ENCODE measurements at regions not wholly inside any gene's neighbourhood (a gene's known extent, or its start where the extent isn't known, plus 50 kb on each side); places are given as distances from the start of the nearest gene placed in this dataset.
"Not testable (repeated sequence)": the region's sequence is repeated elsewhere in the genome, so short reads cannot be mapped to it uniquely, and the experiment has no call there.

DNA sequence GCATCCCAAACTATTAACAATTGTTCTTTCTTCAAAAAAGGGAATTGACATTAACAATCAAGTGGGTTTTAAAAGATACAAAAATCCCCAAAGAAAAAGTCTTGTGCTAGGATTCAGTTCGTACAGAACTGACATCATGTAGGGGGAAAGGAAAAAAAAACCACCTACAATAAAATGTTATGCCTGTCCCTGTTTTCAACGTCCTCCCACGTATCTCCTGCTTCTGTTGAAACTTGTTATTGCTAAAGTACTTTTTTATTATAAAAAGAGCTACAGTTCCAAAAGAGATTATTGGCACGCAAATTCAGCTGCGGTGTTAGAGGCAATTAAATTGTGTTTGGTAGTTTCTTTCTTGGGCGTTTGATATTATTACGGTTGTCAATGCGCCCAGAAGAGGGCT lies 102.8 kb upstream of the PHACTR1 start:
- no peak for DNase-seq (ENCODE audit: low read depth in 2 of 2)

DNA sequence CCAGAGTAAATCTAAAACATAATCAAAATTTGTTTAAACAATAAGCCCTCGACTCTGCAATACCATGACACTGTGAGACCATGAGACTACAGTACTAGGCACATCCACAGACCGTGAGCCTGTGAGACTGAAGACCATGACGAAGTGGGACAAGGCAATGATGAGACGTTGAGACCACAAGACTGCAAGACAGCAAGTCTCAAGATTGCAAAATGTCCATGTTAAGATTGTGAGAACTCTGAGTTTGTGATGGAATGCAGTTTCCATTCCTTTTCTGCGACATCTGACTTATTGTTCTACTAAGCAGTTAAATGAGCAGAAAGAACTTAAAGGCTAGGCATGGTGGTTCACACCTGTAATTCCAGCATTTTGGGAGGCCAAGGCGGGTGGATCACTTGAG lies 102.1 kb upstream of the PHACTR1 start:
- no peak for DNase-seq (ENCODE audit: low read depth in 2 of 2)

DNA sequence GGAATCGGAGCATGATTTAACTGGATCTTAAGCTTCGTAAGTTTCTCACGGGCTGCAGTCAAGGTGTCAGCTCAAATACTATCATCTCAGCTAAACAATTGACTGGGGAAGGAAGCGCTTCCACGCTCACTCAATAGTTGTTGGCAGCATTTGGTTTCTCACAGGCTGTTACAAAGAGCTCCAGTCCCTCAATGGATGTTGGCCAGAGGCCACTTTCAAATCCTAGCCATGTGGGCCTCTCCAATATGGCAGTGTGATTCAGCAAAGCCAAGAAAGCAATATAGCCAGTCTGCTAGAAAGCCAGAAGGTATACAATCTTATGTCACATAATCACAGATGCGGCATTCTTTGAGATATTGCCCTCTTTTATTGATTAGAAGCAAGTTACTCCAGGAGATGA lies 98.3 kb upstream of the PHACTR1 start:
- no peak for DNase-seq (ENCODE audit: low read depth in 2 of 2)

DNA sequence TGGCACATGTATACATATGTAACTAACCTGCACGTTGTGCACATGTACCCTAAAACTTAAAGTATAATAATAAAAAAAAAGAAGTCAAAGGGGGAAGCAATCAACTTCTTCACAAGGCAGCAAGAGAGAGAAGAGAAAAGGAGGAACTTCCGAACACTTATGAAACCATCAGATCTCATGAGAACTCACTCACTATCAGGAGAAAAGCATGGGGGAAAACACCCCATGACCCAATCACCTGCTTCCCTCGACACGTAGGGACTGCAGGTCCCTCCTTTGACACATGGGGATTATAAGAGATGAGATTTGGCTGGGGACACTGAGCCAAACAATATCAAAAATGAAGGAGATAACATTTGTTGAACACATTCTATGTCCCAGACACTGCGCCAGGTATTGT lies 94.8 kb upstream of the PHACTR1 start:
- no peak for DNase-seq (ENCODE audit: low read depth in 2 of 2)

DNA sequence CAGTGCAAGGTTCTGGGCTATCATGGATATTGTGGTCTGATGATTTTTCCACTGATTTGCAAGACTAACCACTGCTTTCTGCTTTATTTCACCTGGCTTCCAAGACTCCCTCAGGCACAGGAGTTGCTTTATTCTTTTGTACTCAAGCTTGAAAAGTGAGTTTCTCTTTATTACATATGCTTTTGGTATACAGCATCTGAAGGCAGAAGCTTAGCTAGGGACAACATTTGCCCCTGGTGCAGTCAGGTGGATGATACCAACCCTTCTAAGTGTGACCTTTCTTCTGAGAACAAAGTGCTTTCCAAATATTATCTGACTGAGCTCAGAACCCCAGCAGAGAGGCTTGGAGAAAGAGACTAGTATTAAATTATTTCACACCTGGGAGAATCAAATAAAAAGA lies 94.0 kb upstream of the PHACTR1 start:
- DNase-seq (ENCODE audit: low read depth in 2 of 2) = no peak

DNA sequence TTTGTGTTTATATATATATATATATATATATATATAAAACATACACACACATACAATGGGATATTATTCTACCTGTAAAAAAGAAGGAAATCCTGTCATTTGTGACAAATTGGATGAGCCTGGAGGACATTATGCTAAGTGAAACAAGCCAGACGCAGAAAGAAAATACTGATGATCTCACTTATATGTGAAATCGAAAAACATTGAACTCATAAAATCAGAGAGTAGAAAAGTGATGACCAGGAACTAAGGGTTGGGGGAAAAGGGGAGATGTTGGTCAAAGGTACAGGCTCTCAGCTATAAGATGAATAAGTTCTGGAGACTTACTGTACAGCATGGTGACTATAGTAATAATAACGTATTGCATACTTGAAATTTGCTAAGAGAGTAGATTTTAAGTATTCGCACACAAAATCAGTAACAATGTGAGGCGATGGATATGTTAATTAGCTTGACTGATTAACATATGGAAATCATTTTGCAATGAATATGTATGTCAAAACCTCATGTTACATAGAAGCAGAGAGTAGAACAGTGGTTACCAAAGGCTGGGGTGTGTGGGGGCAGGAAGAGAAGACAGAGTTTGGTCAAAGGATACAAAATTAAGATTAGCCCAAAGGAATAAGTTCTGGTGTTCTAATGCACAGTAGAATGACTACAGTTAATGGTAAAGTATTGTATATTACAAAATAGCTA lies 92.3 kb upstream of the PHACTR1 start:
- no peak for DNase-seq (ENCODE audit: low read depth in 2 of 2)

DNA sequence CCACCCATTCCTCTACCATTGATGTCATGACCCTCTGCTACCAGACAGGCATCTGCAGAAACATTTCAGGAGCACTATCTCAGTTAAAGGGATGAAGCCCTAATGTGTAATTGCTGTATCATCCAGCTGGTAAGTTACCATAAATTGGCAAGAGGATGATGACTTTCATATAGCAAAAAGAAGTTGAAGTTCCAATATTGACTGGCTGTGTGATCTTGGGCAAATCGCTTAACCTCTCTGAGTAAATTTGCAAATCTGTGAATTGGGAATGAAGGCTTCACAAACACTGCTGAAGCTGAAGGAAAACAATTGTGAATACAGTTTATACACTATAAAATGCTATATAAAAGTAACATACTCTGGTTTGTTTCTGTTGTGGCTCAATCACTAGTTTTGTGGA lies 89.5 kb upstream of the PHACTR1 start:
- no peak for DNase-seq (ENCODE audit: low read depth in 2 of 2)

DNA sequence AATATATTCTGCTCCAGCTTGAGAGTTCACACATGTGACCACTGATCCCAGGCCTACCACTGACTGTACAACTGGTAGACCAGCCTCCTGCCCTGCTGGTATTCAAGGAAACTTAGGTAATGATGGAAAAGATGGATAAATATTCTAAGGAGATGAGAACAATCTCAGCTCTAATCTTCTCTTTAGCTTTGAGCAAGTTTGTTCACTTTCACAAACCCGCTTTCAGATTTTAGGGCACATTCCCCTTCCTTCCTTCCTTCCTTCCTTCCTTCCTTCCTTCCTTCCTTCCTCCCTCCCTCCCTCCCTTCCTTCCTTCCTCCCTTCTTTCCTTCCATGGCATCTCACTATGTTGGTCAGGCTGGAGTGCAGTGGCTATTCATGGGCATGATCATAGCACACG lies 88.2 kb upstream of the PHACTR1 start:
- DNase-seq (ENCODE audit: low read depth in 2 of 2) = no peak

DNA sequence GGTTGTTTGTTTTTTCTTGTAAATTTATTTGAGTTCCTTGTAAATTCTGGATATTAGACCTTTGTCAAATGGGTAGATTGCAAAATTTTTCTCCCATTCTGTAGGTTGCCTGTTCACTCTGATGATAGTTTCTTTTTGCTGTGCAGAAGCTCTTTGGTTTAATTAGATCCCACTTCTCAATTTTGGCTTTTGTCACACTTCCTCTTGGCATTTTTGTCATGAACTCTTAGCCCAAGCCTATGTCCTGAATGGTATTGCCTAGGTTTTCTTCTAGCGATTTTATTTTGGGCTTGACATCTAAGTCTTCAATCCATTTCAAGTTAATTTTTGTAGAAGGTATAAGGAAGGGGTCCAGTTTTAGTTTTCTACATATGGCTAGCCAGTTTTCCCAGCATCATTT lies 82.8 kb upstream of the PHACTR1 start:
- DNase-seq (ENCODE audit: low read depth in 2 of 2) = not testable (repeated sequence)

DNA sequence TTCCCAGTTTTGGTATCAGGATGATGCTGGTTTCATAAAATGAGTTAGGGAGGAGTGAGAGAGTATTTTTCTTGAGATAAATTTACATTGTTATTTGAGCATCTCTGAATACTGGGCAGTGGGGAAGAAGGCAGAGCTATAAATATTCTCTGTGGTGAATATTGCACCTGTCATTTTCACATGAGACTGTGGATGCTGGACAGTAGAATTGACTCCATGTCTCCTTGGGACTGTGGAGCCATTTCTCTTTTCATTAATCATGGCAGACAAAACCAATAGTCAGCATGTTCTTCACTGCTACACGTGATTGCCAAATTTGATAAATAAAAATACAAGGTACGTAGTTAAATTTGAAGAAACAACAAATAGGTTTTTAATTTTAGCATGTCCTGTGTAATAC lies 81.2 kb upstream of the PHACTR1 start:
- DNase-seq (ENCODE audit: low read depth in 2 of 2) = no peak

DNA sequence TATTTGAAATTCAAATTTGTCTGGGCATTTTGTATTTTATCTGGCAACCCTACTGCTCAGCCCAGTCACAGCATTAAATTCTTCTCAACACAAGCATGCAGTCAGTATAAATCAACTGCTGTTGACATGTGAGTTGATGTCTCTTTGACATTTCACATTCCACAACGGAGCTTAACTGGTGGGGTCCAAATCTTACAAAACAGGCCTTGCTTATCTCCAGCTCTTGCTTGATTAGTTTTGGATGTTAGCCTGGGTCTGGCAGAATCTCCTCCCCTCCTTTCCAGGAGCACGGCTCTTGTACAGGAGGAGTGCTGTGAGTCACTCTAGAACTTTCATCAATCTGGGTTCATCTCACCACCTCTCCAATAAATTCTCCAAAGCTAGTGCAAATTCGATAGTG lies 80.8 kb upstream of the PHACTR1 start:
- peak; percentile 60 to 62 for DNase-seq (ENCODE audit: low read depth in 2 of 2)

DNA sequence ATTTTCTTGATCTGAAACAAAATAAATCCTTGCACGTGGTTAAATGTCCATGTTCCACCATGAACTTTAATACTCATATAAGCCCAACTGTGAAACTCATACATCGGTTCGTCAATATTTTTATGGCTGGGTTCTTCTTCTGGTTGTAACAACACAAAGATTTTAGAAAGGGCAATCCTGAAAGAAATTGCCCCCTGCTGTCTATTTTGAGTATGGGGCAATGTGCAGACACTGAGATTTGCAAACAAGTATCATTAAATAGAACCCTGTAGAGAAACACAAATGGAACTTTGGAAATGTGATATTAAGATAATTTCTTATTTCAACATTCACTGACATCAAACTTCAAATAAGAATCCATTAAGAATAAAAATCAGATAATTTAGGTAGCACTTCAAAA lies 80.2 kb upstream of the PHACTR1 start:
- no peak for DNase-seq (ENCODE audit: low read depth in 2 of 2)

DNA sequence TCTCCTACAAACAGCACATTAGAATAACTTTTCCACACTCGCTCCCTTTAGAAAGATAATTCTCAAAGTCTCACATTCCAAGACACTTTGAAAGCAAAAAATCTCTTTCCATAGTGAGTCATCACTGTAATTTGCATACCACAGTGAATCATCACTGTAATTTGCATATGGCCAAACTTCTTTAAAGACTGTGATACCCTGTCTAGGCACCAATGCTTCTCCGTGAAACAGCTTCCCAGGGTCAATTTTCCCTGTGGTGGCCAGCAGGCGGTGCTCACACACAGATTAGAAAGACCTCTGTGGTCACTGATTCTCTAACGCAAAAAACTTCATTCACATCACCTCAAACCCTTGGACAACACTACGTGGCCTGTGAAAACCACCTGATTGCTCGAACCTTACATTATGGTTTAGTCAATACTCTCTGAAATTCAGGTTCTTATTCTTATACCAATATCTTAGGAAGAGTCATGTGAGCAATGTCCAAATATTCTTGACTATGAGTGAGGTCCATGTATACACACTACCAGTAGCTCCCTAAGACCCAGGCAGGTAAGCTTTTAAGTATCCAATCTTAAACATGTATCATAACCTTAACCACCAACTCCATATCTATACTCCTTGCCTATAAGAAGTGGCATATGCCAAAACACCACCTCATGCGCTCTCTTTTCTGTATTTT lies 78.5 kb upstream of the PHACTR1 start:
- DNase-seq (ENCODE audit: low read depth in 2 of 2) = peak; percentile 72

DNA sequence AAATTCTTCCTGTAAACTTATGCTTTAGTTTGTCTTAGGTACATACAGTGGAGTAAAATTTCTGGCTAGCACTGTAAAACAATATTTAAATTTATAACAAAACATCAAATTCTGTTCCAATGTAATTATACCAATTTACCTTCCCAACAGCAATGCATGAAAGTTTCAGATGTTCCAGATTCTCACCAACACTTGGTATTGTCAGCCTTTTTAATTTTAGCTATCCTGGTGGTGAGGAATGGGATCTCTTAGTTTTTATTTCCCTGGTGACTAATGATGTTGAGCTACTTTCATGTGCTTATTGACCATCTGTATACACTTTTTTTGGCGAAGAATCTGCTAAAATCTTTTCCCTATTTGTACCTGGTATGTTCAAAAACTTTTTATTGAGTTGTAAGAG lies 76.1 kb upstream of the PHACTR1 start:
- DNase-seq (ENCODE audit: low read depth in 2 of 2) = no peak

DNA sequence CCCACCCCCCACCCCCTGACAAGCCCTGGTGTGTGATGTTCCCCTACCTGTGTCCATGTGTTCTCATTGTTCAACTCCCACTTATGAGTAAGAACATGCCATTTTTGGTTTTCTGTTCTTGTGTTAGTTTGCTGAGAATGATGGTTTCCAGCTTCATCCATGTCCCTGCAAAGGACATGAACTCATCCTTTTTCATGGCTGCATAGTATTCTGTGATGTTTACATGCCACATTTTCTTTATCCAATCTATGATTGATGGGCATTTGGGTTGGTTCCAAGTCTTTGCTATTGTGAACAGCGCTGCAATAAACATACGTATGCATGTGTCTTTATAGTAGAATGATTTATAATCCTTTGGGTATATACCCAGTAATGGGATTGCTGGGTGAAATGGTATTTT lies 74.8 kb upstream of the PHACTR1 start:
- not testable (repeated sequence) for DNase-seq (ENCODE audit: low read depth in 2 of 2)

DNA sequence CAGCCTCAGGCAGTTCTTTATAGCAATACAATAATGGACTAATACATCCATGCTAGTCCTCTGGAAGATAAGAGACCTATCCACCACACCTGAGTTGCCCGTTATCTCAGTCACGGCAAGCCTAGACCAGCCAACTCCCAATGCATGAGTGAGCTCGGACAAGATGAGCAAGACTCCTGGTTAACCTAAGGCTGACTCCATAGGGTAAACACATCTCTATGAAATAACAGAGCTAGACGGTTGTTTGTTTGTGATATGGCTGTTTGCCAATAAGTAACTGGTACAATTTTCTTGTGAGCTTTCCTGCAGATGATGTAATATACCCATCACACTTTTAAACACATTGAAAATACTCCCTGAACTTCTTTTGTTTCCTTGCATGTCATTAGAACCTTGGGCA lies 70.6 kb upstream of the PHACTR1 start:
- DNase-seq (ENCODE audit: low read depth in 2 of 2) = no peak

DNA sequence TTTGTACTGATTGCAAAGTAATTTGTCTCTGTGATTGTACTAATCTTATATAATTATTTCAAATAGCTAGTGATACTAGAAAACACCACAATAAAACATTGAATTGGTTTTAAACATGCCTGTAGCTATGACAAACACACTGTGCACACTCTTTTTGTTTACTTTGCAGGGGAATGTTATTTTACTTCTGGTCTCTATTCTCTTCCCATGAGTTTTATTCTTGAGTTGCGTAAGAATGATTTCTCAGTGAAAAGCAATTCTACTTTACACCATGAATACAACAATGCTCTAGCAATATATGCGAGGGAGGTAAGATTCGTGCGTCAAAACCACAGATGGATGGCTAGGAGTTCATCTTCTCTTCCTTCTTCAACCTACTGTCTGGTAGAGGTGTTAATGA lies 68.4 kb upstream of the PHACTR1 start:
- DNase-seq (ENCODE audit: low read depth in 2 of 2) = no peak

DNA sequence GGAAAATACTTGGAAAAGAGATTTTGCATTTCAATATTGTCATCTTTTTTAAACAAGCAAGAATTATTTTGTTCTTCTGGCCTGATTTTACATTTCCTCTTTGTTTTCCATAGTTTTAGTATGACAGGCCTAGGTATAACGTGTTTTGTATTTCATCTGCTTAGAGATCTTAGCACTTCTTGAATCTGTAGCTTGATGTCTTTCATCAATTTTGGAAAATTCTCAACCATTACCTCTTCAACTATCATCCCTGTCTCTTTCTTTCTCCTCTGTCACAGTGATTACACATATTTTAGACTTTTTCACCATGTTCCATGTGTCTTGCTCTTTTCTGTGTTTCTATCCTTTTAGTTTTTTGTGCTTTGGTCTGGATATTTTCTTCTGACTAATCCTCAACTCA lies 67.2 kb upstream of the PHACTR1 start:
- no peak for DNase-seq (ENCODE audit: low read depth in 2 of 2)

DNA sequence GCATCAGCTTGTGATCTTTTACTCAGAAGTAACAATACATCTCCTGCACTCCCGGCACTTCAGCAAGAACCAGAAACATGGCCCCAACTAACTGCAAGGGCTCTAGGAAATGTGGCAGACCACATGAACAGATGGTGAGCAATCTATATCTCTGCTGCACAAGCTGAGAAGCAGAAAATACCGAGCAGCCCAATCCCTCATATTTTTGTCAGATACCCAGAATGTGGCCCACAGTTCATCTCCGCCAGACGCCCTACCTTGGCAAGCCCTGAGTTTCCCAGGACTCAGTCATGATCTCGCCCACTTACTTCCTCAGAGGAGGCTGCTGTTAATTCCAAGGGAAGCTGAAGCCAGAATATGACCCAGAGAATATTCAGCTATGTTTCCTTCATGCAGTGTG lies 63.1 kb upstream of the PHACTR1 start:
- DNase-seq (ENCODE audit: low read depth in 2 of 2) = no peak

DNA sequence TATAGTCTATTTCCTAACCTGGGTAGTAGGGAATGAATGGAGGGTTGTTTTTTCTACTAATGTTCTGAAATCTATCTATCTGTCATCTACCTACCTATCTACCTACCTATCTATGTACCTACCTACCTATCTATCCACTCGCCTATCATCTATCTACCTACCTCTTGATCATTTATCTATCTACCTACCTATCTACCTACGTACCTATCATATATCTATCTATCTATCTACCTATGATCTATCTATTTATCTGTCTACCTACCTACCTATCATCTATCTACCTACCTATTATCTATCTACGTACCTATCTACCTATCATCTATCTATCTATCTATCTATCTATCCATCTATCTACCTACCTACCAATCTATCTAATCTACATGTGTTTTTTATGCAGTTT lies 62.5 kb upstream of the PHACTR1 start:
- DNase-seq (ENCODE audit: low read depth in 2 of 2) = no peak

DNA sequence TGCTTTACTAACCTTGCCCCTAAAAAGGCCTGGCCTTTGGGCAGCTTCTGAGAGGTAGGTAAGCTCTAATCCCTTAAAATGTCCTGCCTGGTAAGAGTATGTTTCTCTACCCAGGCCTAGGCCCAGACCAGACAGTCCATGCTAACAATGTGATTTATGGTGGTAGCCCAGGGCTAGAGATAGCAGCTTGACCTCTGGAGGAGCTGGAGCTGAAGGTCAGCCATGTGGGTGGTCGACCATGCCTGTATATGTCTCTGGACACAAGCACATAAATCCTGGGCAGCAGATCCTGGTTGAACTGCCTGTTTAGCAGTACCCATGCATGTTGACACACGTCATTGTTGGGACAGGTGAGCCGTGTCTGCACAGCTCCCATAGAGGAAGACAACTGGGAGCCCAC lies 62.1 kb upstream of the PHACTR1 start:
- no peak for DNase-seq (ENCODE audit: low read depth in 2 of 2)

DNA sequence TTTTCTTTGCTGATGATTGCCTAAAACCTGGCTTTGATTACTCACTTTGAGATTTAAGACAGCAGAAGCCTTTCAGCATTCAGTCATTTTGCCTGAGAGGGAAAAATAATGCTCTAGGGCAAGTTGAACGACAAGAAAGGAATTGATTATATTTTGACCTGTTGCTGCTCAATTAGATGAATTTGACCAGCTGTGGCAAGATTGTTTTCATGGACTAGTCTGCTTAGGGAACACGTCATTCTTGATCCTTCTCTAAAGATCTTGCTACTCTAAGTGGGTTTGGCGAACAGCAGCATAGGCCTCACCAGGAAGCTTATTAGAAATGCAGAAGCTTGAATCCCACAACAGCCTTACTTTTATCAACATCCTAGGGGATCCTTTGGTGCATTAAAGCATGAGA lies 59.7 kb upstream of the PHACTR1 start:
- DNase-seq (ENCODE audit: low read depth in 2 of 2) = peak; percentile 29 to 32

DNA sequence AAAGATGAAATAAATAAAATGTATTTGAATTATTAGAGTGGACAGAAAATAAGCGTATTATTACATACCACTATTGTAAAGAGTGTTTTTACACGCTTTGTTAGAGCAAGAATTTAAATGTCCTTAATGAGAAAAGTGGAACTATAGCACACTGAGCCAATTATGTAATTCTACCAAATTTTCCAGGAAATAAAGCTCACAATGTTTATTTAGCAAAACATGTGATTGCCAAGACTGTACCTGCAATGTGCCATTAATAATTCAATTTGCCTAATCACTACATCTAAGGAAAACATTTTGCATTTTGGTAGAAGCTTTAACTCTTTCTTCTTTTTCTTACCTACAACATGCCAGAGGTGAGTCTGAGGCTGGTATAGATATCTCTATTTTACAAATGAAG lies 58.7 kb upstream of the PHACTR1 start:
- no peak for DNase-seq (ENCODE audit: low read depth in 2 of 2)
